ENCODE measurements at regions not wholly inside any gene's neighbourhood (a gene's known extent, or its start where the extent isn't known, plus 50 kb on each side); places are given as distances from the start of the nearest gene placed in this dataset.

GRCh38 chr1:10901091-10901890, 104.8 kb upstream of the CASZ1 start:
- no peak overlapping the region for H3K9ac ChIP-seq (ENCODE audit: low read depth, low read length)
- no peaks in the 10 kb centered on the region for H3K9me3 ChIP-seq (ENCODE audit: insufficient read depth, low read length, severe bottlenecking)
- H3K4me3 ChIP-seq (ENCODE audit: low read depth in 1 of 2, low read length in 2 of 2), result no peak overlapping the region
- H2AFZ ChIP-seq (ENCODE audit: low read depth, low read length), result no peak overlapping the region
- no peak overlapping the region for H3K4me2 ChIP-seq (ENCODE audit: insufficient read depth, low read length)
- DNase-seq, result no peak
- H3K27me3 ChIP-seq (ENCODE audit: insufficient read depth, low read length, poor library complexity), result no peaks in the 10 kb centered on the region
- H3K27ac ChIP-seq (ENCODE audit: low read length), result no peak overlapping the region
- no peak for TF ChIP-seq CTCF (IDR thresholded peaks at IDR 0.05; ENCODE audit: borderline replicate concordance, extremely low read depth, low read length, poor library complexity, severe bottlenecking)
- TF ChIP-seq EZH2 (IDR thresholded peaks at IDR 0.05; ENCODE audit: borderline replicate concordance, low read depth, low read length, severe bottlenecking), result no peak
- H4K20me1 ChIP-seq (ENCODE audit: insufficient read depth, low read length), result peaks cover 35% of the 10 kb centered on the region
- no peaks in the 10 kb centered on the region for H3K36me3 ChIP-seq (ENCODE audit: insufficient read depth, low read length)
- no peaks in the 10 kb centered on the region for H3K79me2 ChIP-seq (ENCODE audit: insufficient read depth, low read length)
- peaks cover 30% of the 10 kb centered on the region for H3K4me1 ChIP-seq (ENCODE audit: insufficient read depth, low read length)
- ATAC-seq (ENCODE audit: insufficient read depth, low read depth), result no peak

DNA sequence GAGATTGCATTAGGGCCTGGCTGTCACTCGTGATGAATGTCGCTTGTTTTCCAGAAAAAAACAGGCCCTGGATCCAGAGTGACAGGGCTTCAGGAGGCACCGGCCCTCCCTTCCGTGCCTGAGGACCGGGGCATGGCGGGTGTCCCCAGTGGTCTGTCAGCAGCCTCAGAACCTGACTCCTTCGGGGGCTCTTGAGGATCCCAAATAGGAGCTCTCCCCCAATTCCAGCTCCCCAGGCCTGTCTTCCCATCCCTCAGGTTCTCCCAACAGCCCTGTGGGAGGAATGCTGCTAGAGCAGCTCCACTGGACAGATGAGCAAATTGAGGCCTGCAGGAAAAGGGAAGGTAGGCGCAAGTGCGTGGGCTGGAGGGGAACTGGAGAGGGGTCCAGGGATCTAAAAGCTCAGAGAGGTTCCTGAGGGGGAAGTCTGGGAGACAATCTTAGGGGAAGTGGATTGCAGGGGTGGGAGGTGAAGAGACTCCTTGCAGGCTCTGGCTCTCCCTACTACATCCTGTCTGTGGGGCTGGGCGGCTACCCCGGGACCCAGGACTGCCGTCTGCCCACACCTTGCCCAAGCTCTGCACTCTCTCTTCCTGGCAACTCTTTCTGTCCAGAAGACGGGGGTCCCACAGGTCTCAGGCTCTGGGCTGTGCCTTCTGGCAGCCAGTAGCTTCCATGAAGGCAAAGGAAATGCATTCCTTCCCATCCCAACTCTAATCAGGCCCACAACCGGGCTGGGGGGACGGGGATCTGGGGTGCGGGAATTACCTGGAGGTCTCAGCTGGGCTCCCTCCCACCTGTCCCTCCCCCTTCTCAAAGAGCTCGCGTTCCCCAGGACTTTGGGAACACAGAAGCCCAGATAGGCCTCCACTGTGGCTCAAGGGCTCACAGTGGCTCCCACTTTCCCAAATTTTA, 105.7 kb upstream of the CASZ1 start:
- no peaks in the 10 kb centered on the region for H3K9me3 ChIP-seq (ENCODE audit: insufficient read depth, low read length, severe bottlenecking)
- no peak overlapping the region for H3K9ac ChIP-seq (ENCODE audit: low read depth, low read length)
- ATAC-seq (ENCODE audit: insufficient read depth, low read depth) (no peak), DNase-seq (no peak)
- no peak overlapping the region for H2AFZ ChIP-seq (ENCODE audit: low read depth, low read length)
- H3K4me1 ChIP-seq (ENCODE audit: insufficient read depth, low read length), result peaks cover 26% of the 10 kb centered on the region
- H3K36me3 ChIP-seq (ENCODE audit: insufficient read depth, low read length), result no peaks in the 10 kb centered on the region
- H4K20me1 ChIP-seq (ENCODE audit: insufficient read depth, low read length), result peaks cover 35% of the 10 kb centered on the region
- H3K79me2 ChIP-seq (ENCODE audit: insufficient read depth, low read length), result no peaks in the 10 kb centered on the region
- TF ChIP-seq EZH2 (IDR thresholded peaks at IDR 0.05; ENCODE audit: borderline replicate concordance, low read depth, low read length, severe bottlenecking) (no peak), CTCF (IDR thresholded peaks at IDR 0.05; ENCODE audit: borderline replicate concordance, extremely low read depth, low read length, poor library complexity, severe bottlenecking) (no peak)
- no peak overlapping the region for H3K4me2 ChIP-seq (ENCODE audit: insufficient read depth, low read length)
- H3K4me3 ChIP-seq (ENCODE audit: low read depth in 1 of 2, low read length in 2 of 2), result no peak overlapping the region
- H3K27ac ChIP-seq (ENCODE audit: low read length), result no peak overlapping the region
- H3K27me3 ChIP-seq (ENCODE audit: insufficient read depth, low read length, poor library complexity), result no peaks in the 10 kb centered on the region

- no peak overlapping the region; the same call in 1 of the 2 replicates for H3K27ac ChIP-seq (ENCODE audit: low read length)
Measured at GRCh38 chr1:10903421-10903820, 107.0 kb upstream of the CASZ1 start.

More at GRCh38 chr1:10903421-10903820, 107.0 kb upstream of the CASZ1 start:
- H2AFZ ChIP-seq (ENCODE audit: low read depth, low read length), result no peak overlapping the region
- TF ChIP-seq CTCF (IDR thresholded peaks at IDR 0.05; ENCODE audit: borderline replicate concordance, extremely low read depth, low read length, poor library complexity, severe bottlenecking) (no peak), EZH2 (IDR thresholded peaks at IDR 0.05; ENCODE audit: borderline replicate concordance, low read depth, low read length, severe bottlenecking) (no peak)
- no peaks in the 10 kb centered on the region for H3K36me3 ChIP-seq (ENCODE audit: insufficient read depth, low read length)
- DNase-seq (no peak), ATAC-seq (ENCODE audit: insufficient read depth, low read depth) (no peak)
- no peak overlapping the region for H3K4me2 ChIP-seq (ENCODE audit: insufficient read depth, low read length)
- H3K9ac ChIP-seq (ENCODE audit: low read depth, low read length), result no peak overlapping the region
- H4K20me1 ChIP-seq (ENCODE audit: insufficient read depth, low read length), result peaks cover 32% of the 10 kb centered on the region
- H3K4me3 ChIP-seq (ENCODE audit: low read depth in 1 of 2, low read length in 2 of 2), result no peak overlapping the region
- no peaks in the 10 kb centered on the region for H3K27me3 ChIP-seq (ENCODE audit: insufficient read depth, low read length, poor library complexity)
- H3K79me2 ChIP-seq (ENCODE audit: insufficient read depth, low read length), result no peaks in the 10 kb centered on the region
- H3K9me3 ChIP-seq (ENCODE audit: insufficient read depth, low read length, severe bottlenecking), result no peaks in the 10 kb centered on the region
- peaks cover 26% of the 10 kb centered on the region for H3K4me1 ChIP-seq (ENCODE audit: insufficient read depth, low read length)

All from DND-41 (cell line).